WTC11 (cell line): ENCODE measurements at regions not wholly inside any gene's neighbourhood (a gene's known extent, or its start where the extent isn't known, plus 50 kb on each side); places are given as distances from the start of the nearest gene placed in this dataset.

Experiments used
- ATAC-seq: fragments of 200-7000 bp; cut with Tn5 transposase; 2 replicates; pipeline ENCODE4 v1.10.0; 2021; ENCODE audit warnings: mild to moderate bottlenecking, moderate library complexity
- CTCF ChIA-PET: fragments of 300-600 bp; sonication (Branson Sonifier 250); formaldehyde crosslinking; loops from one replicate; lab custom pipeline; 2021; ENCODE audit warnings: antibody characterized with exemption; lab: Charles Lee
- POLR2A ChIA-PET: fragments of 350-600 bp; sonication (Branson Sonifier 250); formaldehyde crosslinking; loops from one replicate; lab custom pipeline; 2021; ENCODE audit warnings: antibody characterized with exemption; lab: Charles Lee
- DNase-seq: peaks from one replicate; pipeline ENCODE4 v3.0.0; 2021; ENCODE audit warnings: low spot score
- H3K27ac Mint-ChIP-seq: 2 replicates; pipeline ENCODE4 v1.8.0; 2021; ENCODE audit warnings: mixed read lengths
- H3K27me3 Mint-ChIP-seq: 2 replicates; pipeline ENCODE4 v1.8.0; 2021; ENCODE audit warnings: low read depth, mild to moderate bottlenecking, moderate library complexity, mixed read lengths
- H3K36me3 Mint-ChIP-seq: 2 replicates; pipeline ENCODE4 v1.8.0; 2021; ENCODE audit warnings: mixed read lengths
- H3K4me1 Mint-ChIP-seq: 2 replicates; pipeline ENCODE4 v1.8.0; 2022; ENCODE audit warnings: mixed read lengths
- H3K4me3 Mint-ChIP-seq: 2 replicates; pipeline ENCODE4 v1.8.0; 2021; ENCODE audit warnings: mild to moderate bottlenecking, moderate library complexity, mixed read lengths
- H3K9me3 Mint-ChIP-seq: 2 replicates; pipeline ENCODE4 v1.8.0; 2021; ENCODE audit warnings: mixed read lengths
- FOXJ3 ChIP-seq: sonication (generic); formaldehyde crosslinking; IDR thresholded peaks from 2 replicates; pipeline ENCODE4 v1.9.0; 2021; ENCODE audit warnings: missing genetic modification reagents, mild to moderate bottlenecking, borderline replicate concordance
- FOXK1 ChIP-seq: sonication (generic); formaldehyde crosslinking; IDR thresholded peaks from 2 replicates; pipeline ENCODE4 v1.8.0; 2022; ENCODE audit warnings: mild to moderate bottlenecking, moderate library complexity, missing genetic modification reagents
- IRF2 ChIP-seq: sonication (generic); formaldehyde crosslinking; IDR thresholded peaks from 2 replicates; pipeline ENCODE4 v1.8.0; 2022; ENCODE audit warnings: low read depth, missing genetic modification reagents, borderline replicate concordance
- JAZF1 ChIP-seq: fragments of 250-450 bp; sonication (Bioruptor Pico); IDR thresholded peaks from 2 replicates; pipeline ENCODE4 v1.9.0; 2021; ENCODE audit warnings: moderate library complexity, mild to moderate bottlenecking, inconsistent platforms
- MYBL2 ChIP-seq: sonication (generic); formaldehyde crosslinking; IDR thresholded peaks from 2 replicates; pipeline ENCODE4 v1.8.1; 2023; ENCODE audit warnings: mild to moderate bottlenecking, moderate library complexity, missing genetic modification reagents
- NFATC4 ChIP-seq: fragments of 250-450 bp; sonication (Bioruptor Pico); IDR thresholded peaks from 2 replicates; pipeline ENCODE4 v1.9.0; 2021; ENCODE audit warnings: mild to moderate bottlenecking
- NFYB ChIP-seq: sonication (generic); formaldehyde crosslinking; conservative IDR thresholded peaks from 2 replicates; pipeline ENCODE4 v1.8.0; 2022; ENCODE audit warnings: low read depth, missing genetic modification reagents
- NR1H2 ChIP-seq: sonication (generic); formaldehyde crosslinking; IDR thresholded peaks from 2 replicates; pipeline ENCODE4 v1.9.0; 2021; ENCODE audit warnings: mild to moderate bottlenecking, moderate library complexity, missing genetic modification reagents
- NR3C1 ChIP-seq: sonication (generic); formaldehyde crosslinking; conservative IDR thresholded peaks from 2 replicates; pipeline ENCODE4 v1.8.1; 2023; ENCODE audit warnings: low read depth, mild to moderate bottlenecking, missing genetic modification reagents
- OVOL2 ChIP-seq: fragments of 250-450 bp; sonication (Bioruptor Pico); IDR thresholded peaks from 2 replicates; pipeline ENCODE4 v1.9.0; 2021; ENCODE audit warnings: mild to moderate bottlenecking, borderline replicate concordance
- SMAD3 ChIP-seq: sonication (generic); formaldehyde crosslinking; IDR thresholded peaks from 2 replicates; pipeline ENCODE4 v1.8.0; 2022; ENCODE audit warnings: missing genetic modification reagents, mild to moderate bottlenecking, borderline replicate concordance
- SMAD4 ChIP-seq: sonication (generic); formaldehyde crosslinking; IDR thresholded peaks from 2 replicates; pipeline ENCODE4 v1.8.0; 2022; ENCODE audit warnings: mild to moderate bottlenecking, missing genetic modification reagents
- TEAD4 ChIP-seq: sonication (generic); formaldehyde crosslinking; IDR thresholded peaks from 2 replicates; pipeline ENCODE4 v1.8.0; 2022; ENCODE audit warnings: mild to moderate bottlenecking, missing genetic modification reagents
- ZBTB21 ChIP-seq: sonication (generic); formaldehyde crosslinking; IDR thresholded peaks from 2 replicates; pipeline ENCODE4 v1.8.1; 2023; ENCODE audit warnings: mild to moderate bottlenecking, missing genetic modification reagents, borderline replicate concordance
- ZNF396 ChIP-seq: fragments of 250-450 bp; sonication (Bioruptor Pico); IDR thresholded peaks from 2 replicates; pipeline ENCODE4 v1.8.0; 2021; ENCODE audit warnings: mild to moderate bottlenecking, moderate library complexity, borderline replicate concordance
- TF ChIP-seq, protein P1 (sequence below): fragments of 250-450 bp; sonication (Bioruptor Pico); conservative IDR thresholded peaks from 2 replicates; pipeline ENCODE4 v1.9.0; 2021; ENCODE audit warnings: mild to moderate bottlenecking
- TF ChIP-seq, protein P2 (sequence below): fragments of 250-450 bp; sonication (Bioruptor Pico); IDR thresholded peaks from 2 replicates; pipeline ENCODE4 v1.9.0; 2021; ENCODE audit warnings: mild to moderate bottlenecking
- TF ChIP-seq, protein P3 (sequence below): sonication (generic); formaldehyde crosslinking; IDR thresholded peaks from 2 replicates; pipeline ENCODE4 v1.8.1; 2023; ENCODE audit warnings: mild to moderate bottlenecking, missing genetic modification reagents, borderline replicate concordance
- TF ChIP-seq, protein P4 (sequence below): sonication (generic); formaldehyde crosslinking; IDR thresholded peaks from 2 replicates; pipeline ENCODE4 v1.8.1; 2022; ENCODE audit warnings: low read depth, missing genetic modification reagents, borderline replicate concordance
- TF ChIP-seq, protein P5 (sequence below): sonication (generic); formaldehyde crosslinking; IDR thresholded peaks from 2 replicates; pipeline ENCODE4 v1.8.0; 2022; ENCODE audit warnings: mild to moderate bottlenecking, missing genetic modification reagents

DNA sequence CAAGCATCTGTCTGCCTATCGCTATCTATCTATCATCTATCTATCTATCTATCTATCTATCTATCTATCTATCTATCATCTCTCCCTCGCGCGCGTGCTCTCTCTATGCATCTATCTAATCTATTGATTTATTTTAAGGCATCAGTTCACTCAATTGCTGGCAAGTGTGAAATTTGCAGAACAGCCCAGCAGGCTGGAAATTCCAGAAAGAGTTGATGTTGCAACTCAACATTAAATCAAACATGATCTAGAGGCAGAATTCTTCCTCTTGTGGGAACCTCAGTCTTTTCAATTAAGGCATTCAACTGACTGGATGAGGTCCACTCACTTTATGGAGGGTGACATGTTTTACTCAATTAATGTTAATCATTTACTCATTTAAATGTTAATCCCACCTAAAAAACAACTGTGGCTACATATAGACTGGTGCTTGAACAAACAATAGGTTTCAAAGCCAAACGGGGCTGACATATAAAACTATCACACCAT, 1210.8 kb downstream of the GALC start (continued):
- TF ChIP-seq, protein P1, sequence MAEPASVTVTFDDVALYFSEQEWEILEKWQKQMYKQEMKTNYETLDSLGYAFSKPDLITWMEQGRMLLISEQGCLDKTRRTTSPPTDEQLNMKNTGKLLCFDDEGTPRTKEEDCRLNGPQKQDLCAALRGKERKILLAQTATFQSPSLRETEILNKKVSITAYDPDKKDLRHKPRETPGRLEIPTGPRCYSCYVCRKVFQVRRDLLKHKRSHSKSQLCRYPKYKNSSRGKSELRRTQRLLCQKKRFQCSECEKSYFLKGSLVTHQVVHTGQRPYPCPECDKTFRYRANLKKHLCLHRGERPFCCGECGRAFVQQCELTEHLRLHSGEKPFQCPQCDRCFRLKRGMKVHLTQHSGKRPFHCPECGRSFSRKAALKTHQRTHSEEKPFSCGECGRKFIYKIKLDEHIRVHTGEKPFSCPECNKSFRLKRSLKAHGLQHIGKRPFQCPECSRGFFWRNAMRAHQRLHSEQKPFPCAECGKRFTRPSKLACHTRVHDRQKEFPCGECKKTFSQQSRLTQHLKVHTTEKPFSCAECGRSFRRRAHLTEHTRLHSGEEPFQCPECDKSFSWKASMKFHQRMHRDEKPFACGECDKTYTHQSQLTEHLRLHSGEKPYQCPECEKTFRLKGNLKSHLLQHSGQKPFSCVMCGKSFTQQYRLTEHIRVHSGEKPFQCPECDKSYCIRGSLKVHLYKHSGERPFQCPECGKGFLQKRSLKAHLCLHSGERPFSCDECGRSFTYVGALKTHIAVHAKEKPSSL (CRISPR knock-in tag) = no peak
- TF ChIP-seq, protein P2, sequence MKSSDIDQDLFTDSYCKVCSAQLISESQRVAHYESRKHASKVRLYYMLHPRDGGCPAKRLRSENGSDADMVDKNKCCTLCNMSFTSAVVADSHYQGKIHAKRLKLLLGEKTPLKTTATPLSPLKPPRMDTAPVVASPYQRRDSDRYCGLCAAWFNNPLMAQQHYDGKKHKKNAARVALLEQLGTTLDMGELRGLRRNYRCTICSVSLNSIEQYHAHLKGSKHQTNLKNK (CRISPR knock-in tag) = no peak
- TF ChIP-seq, protein P3, sequence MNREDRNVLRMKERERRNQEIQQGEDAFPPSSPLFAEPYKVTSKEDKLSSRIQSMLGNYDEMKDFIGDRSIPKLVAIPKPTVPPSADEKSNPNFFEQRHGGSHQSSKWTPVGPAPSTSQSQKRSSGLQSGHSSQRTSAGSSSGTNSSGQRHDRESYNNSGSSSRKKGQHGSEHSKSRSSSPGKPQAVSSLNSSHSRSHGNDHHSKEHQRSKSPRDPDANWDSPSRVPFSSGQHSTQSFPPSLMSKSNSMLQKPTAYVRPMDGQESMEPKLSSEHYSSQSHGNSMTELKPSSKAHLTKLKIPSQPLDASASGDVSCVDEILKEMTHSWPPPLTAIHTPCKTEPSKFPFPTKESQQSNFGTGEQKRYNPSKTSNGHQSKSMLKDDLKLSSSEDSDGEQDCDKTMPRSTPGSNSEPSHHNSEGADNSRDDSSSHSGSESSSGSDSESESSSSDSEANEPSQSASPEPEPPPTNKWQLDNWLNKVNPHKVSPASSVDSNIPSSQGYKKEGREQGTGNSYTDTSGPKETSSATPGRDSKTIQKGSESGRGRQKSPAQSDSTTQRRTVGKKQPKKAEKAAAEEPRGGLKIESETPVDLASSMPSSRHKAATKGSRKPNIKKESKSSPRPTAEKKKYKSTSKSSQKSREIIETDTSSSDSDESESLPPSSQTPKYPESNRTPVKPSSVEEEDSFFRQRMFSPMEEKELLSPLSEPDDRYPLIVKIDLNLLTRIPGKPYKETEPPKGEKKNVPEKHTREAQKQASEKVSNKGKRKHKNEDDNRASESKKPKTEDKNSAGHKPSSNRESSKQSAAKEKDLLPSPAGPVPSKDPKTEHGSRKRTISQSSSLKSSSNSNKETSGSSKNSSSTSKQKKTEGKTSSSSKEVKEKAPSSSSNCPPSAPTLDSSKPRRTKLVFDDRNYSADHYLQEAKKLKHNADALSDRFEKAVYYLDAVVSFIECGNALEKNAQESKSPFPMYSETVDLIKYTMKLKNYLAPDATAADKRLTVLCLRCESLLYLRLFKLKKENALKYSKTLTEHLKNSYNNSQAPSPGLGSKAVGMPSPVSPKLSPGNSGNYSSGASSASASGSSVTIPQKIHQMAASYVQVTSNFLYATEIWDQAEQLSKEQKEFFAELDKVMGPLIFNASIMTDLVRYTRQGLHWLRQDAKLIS = no peak
- no peak for TF ChIP-seq NR3C1 (CRISPR knock-in tag)
- no peak for TF ChIP-seq MYBL2 (CRISPR knock-in tag)
- no peak for TF ChIP-seq SMAD4 (CRISPR knock-in tag)
- TF ChIP-seq, protein P4, sequence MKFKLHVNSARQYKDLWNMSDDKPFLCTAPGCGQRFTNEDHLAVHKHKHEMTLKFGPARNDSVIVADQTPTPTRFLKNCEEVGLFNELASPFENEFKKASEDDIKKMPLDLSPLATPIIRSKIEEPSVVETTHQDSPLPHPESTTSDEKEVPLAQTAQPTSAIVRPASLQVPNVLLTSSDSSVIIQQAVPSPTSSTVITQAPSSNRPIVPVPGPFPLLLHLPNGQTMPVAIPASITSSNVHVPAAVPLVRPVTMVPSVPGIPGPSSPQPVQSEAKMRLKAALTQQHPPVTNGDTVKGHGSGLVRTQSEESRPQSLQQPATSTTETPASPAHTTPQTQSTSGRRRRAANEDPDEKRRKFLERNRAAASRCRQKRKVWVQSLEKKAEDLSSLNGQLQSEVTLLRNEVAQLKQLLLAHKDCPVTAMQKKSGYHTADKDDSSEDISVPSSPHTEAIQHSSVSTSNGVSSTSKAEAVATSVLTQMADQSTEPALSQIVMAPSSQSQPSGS (CRISPR knock-in tag) = no peak
- TF ChIP-seq NFYB (CRISPR knock-in tag) = no peak
- TF ChIP-seq IRF2 (CRISPR knock-in tag) = no peak

DNA sequence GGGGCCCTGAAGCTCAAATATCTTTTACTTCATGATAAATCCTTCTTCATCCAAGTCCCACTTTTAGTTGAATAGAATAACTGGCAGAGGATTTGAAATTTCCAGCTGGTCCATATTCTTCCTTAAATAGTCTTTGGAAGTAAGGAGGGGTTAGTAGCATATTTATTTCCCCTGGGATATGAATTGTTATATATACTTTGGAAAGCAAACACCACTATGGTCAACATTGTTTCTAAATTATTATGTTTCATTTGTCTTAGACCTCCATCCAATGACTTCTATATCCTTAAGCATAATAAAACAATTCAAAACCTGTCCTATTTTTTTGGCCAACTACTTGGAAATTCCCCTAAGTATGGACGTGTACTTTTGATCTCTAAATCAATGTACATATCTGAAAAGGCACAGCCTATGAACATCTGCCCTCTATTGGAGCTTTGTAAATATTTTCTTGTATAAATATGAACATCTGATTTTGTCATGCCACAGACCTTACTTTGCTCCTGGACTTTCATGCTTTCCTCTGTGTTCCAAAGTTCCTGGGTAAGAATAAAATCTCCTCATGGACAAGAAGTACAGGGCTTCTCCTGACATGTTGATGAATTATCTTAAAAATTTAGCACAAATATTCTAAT, 1212.0 kb downstream of the GALC start:
- ChIA-PET CTCF (no interaction called here), POLR2A (no interaction called here)
- Mint-ChIP-seq H3K27me3 (no peaks in the 10 kb centered on the region), H3K9me3 (peaks cover 13% of the 10 kb centered on the region), H3K36me3 (peaks cover 7% of the 10 kb centered on the region), H3K4me3 (no peak overlapping the region), H3K4me1 (peaks cover 11% of the 10 kb centered on the region), H3K27ac (no peak overlapping the region)
- DNase-seq (no peak), ATAC-seq (no peak)
- TF ChIP-seq, protein P2 (CRISPR knock-in tag) = no peak
- TF ChIP-seq FOXK1 (CRISPR knock-in tag) = no peak
- no peak for TF ChIP-seq JAZF1 (CRISPR knock-in tag)
- no peak for TF ChIP-seq SMAD3 (CRISPR knock-in tag)
- no peak for TF ChIP-seq ZBTB21
- TF ChIP-seq, protein P1 (CRISPR knock-in tag) = no peak
- no peak for TF ChIP-seq NFATC4
- TF ChIP-seq FOXJ3 = no peak
- no peak for TF ChIP-seq SMAD4 (CRISPR knock-in tag)
- TF ChIP-seq, protein P5, sequence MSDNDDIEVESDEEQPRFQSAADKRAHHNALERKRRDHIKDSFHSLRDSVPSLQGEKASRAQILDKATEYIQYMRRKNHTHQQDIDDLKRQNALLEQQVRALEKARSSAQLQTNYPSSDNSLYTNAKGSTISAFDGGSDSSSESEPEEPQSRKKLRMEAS (CRISPR knock-in tag) = no peak
- no peak for TF ChIP-seq TEAD4 (CRISPR knock-in tag)
- TF ChIP-seq ZNF396 (CRISPR knock-in tag) = no peak
- TF ChIP-seq, protein P3 = no peak
- TF ChIP-seq OVOL2 (CRISPR knock-in tag) = no peak
- no peak for TF ChIP-seq NR1H2 (CRISPR knock-in tag)
